Activated naive CD4-positive, alpha-beta T cell treated with Interleukin-2 at 50 U/mL for 16 hours (primary cell): ENCODE measurements at regions not wholly inside any gene's neighbourhood (a gene's known extent, or its start where the extent isn't known, plus 50 kb on each side); places are given as distances from the start of the nearest gene placed in this dataset.
"Not testable (repeated sequence)": the region's sequence is repeated elsewhere in the genome, so short reads cannot be mapped to it uniquely, and the experiment has no call there.

Experiments
- DNase-seq: peaks from one replicate; pipeline ENCODE4 v3.0.0-alpha.2; 2020

DNA sequence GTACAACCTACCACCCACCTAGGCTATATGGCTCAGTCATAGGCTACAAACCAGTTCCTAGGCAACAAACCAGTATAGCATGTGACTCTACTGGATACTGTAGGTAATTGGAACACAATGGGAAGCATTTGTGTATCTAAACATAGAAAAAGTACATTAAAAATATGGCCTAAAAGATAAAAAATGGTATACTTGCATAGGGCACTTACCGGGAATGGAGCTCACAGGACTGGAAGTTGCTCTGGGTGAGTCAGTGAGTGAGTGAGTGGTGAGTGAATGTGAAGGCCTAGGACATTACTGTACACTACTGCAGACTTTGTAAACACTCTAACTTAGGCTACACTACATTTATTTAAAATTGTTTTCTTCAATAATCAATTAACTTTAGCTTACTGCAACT, 139.2 kb upstream of the RBPJ start:
- DNase-seq = no peak

- DNase-seq = no peak
Observed at GRCh38 chr4:26183017-26183416, 137.8 kb upstream of the RBPJ start.

DNA sequence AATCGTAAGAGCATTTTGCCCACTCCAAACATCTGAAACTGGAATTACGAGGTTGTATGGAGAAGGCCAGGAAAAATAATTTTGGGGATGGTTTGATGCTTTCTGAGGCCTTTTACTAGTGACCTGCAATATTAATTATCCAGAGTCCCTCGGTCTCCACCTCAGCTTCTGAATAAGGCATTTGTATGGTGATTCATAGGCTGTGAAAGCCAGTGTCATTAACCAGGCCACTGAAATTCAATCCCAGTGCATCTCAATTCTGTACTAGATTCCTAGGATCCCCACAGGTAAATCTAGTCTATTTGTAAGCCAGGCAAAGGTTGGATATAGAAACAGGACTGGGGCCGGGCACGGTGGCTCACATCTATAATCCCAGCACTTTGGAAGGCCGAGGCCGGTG, 135.4 kb upstream of the RBPJ start:
- DNase-seq = no peak

- no peak for DNase-seq
Observed at GRCh38 chr4:26191353-26191752, 129.5 kb upstream of the RBPJ start.

DNA sequence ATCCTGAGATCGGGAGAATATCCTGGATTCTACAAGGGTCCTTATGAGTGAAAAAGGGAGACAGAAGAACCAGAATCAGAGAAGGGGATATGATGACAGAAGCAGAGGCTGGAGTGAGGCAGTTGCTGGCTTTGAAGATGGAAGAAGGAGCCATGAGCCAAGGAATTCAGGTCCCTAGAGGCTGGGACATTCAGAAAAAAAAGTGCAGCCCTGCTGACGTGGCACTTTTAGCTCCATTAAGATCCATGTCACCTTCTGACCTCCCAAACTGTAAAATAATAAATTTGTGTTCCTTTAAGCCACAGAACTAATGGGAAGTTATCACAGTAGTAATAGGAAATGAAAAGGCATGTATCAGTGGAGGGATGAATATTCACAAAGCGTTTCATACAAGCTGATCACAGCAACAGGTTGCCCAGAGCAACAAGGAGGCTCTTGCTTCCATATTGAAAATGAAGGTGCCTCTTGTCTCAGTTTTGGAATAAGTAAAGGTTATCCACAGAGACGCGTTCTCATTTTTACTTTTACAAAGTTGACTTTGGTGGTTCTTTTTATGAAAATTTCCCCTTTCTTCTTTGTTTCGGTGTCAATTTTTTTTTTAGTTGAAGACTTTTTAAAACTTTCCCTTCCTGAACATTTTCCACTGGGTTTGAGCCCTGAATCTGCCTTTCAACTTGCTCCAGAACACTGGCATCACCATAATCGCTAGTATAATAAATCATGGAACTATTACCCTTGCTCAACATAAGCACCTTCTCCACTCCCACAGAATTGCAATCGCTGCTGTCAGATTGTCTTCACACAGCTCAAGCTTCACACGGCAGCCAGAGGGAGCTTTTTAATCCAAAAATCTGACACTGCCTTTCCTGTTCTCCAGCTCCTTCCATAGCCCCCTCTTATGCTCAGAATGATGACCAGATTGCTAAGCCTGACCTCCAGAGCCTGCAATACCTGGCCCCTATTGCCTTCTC, 127.6 kb upstream of the RBPJ start:
- DNase-seq = peak; percentile 34

DNA sequence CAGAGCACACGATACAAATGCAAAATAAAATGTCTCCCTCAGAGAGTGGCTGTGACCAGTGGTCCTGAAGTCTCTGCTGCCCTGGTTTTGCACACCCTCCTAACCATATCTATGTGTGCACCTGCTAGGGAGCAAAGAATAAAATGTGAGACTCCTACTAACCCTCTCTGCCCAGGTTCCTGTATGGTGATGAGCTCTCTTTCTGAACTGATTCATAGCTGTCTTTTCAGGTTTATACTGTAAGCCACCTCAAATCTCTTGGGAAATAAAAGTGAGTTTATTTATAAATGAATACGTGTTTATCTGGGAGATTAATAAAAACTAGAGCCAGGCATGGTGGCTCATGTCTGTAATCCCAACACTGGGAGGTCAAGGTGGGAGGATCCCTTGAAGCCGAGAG, 126.0 kb upstream of the RBPJ start:
- DNase-seq = no peak

GRCh38 chr4:26196567-26196966, 124.2 kb upstream of the RBPJ start:
- DNase-seq = no peak

- peak; percentile 70 for DNase-seq
Observed at GRCh38 chr4:26197018-26197779, 123.6 kb upstream of the RBPJ start.

- DNase-seq = not testable (repeated sequence)
Observed at GRCh38 chr4:26198931-26199330, 121.9 kb upstream of the RBPJ start.

DNA sequence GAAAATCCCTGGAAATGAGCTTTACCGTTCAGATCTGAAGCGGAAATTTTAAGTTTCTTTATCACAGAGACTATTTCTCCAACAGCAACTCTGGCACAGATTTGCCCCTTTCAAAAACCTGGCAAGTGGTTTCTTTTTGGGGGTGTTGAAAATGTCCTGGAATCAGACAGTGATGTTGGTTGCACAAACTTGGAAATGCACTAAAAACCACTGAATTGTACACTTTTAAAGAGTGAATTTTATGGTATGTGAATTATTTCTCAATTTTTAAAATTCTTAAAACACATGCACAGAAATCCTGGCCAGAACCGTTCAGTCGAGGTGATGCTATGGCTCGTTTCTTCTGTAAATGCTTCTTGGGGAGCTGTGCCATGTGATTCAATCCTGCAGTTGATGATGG, 121.2 kb upstream of the RBPJ start:
- DNase-seq = no peak

DNA sequence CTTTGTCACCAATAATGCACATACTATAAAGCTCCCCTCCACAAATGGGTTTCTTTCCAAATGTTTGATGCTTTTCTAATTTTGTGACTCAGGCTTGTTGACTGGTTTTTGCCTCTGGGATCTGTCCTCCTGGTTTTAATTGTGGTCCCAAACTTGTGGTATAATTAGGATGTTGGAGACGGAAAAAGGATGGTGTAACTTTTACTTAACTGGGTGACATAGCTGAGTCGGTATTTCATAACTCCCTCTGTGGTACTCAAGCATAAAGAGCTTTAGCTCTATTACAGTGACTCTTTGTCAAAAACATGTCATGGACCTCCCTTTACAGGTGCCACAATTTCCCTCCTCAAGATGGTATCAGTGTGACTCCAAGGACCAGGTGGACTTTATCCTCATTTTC, 119.7 kb upstream of the RBPJ start:
- no peak for DNase-seq

DNA sequence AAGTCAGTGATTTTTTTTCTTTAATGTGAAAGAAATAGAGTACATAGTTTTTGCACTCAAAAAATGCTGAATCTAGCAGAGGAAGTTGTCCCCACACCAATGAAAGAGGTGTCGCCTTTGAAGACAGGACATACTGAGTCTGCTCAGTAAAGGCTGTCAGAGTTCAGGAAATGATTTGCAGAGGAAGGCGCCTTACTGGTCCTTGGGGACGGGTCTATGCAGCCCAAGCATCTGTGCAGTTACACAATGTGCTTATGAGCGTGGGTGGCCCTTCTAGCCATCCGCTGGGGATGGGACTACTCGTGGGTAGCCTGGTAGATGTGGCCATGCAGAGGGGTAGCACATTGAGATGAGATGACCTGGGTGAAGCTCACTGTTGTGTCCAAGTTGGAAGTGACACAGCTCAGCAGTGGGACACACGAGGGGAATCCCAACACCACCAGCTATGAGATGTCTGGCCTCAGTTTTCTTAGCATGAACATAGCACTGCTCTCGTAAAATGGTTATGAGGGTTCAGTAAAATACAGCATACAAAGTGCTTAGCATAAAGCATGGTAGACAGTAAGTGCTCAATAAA, 116.5 kb upstream of the RBPJ start:
- no peak for DNase-seq

- DNase-seq = no peak
Observed at GRCh38 chr4:26204911-26205370, 115.9 kb upstream of the RBPJ start.

GRCh38 chr4:26206339-26206738, 114.5 kb upstream of the RBPJ start:
- no peak for DNase-seq

DNA sequence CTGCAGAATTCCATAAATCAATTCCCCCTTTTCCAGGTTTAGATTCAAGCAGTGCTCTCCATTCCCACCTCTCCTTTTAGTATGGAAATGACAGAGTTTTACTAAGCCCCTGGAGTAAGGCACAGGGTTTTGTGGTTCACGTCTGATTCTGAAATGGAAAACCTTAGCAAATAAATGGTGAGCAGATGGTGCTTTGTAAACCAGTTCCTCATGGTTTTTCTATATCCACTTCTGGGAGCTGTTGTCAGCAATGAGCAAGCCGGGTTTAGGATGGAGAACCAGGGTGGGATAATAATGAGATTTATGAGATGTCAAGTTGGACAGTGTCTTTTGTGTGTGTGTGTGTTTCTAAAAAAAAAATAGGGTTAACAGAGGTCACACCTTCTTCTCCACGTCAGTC, 113.8 kb upstream of the RBPJ start:
- DNase-seq = no peak

DNA sequence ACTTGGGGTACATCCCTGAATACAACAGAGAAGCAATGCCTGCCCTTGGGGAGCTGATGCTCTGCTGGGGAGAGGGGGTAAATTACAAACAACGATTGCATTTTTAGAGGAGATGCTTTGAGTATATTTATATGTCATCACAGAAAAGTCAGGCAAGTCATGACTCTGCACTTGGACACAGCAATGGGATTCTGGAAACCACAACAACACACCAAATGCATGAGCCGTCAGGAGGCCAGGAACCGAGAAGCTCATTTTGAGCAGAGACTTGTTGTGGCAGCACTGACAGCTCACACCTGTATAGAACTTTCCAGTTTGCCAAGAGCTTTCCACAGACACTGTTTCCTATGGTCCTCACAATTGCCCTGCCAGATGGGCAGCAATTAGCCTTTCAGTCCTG, 113.2 kb upstream of the RBPJ start:
- no peak for DNase-seq

DNA sequence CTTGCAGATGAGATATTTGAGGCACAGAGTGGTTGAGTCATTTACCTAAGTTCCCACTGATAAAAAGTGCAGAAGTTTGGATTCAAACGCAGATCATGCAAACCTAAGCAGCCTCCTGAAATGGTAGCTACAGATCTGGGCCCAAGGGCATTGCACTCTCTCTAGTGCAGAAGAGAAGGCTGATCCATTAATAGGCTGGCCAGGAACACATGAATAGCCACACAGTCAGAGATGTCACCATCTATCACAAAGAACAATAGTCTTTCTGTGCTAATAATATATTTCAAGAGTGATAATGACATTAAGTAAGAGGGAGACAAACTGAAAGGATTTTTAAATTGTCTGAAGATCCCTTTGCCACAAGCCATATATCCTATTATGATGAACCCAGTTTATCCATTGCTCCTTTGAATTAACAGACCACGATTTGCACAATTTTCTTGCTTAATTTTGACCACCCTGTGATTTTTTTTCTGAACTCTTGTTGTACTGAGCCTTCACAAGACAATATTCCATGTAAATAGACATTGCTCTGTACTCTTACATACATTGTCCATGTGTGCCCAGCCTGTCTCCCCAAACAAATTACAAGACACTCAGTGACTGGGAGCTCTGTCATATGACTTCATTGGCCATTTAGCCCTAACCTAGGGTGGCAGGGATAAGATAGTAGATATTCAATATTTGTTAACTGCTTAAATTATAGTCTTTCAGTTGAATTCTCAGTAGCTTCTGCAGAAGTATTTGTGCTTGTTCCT, 112.4 kb upstream of the RBPJ start:
- no peak for DNase-seq

DNA sequence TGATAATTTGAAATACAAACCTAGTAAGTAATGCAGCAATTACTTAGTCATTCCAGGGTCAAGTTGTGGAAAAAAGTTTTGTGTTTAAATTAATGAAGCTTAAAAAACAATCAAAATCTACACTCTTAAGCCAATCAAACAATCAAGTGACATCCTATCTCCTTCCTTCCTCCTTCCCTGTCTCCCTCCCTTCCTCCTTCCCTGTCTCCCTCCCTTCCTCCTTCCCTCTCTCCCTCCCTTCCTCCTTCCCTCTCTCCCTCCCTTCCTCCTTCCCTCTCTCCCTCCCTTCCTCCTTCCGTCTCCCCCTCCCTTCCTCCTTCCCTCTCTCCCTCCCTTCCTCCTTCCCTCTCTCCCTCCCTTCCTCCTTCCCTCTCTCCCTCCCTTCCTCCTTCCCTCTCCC, 111.4 kb upstream of the RBPJ start:
- DNase-seq = not testable (repeated sequence)

- no peak for DNase-seq
Observed at GRCh38 chr4:26212528-26212927, 108.3 kb upstream of the RBPJ start.

DNA sequence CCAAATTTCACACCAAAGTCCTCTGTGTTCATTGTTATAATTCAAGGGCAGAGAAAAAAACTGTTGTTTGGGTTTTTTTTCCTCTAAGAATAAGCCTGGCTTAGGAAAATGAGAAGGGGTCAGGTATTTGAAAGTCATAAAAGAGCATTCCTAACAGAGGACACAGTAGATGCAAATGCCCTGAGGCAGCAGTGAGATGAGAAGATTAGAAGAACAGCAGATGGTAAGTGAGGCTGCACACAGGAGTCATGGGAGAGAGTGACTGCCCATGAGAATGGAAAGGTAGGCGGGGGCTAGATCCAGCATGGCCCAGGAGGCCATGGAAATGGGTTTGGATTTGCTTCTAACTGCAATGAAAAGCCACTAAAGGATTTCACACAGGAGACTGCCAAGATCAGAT, 107.5 kb upstream of the RBPJ start:
- no peak for DNase-seq

DNA sequence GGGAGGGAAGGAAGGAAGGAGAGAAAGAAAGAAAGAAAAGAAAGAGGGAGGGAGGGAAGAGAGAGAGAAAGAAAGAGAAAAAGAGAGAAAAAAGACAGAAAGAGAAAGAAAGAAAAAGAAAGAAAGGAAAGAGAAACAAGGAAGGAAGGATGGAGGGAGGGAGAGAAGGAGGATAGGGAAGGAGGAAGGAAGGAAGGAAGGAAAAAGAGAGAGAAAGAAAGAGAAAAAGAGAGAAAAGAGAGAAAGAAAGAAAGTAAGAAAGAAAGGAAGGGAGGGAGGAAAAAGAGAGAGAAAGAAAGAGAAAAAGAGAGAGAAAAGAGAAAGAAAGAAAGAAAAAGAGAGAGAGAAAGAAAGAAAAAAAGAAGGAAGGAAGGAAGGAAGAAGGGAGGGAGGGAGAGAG, 105.8 kb upstream of the RBPJ start:
- no peak for DNase-seq

GRCh38 chr4:26215725-26216124, 105.1 kb upstream of the RBPJ start:
- no peak for DNase-seq

- no peak for DNase-seq
Observed at GRCh38 chr4:26217481-26217880, 103.3 kb upstream of the RBPJ start.
